Colon (tissue), 2 donors: ENCODE measurements at regions not wholly inside any gene's neighbourhood (a gene's known extent, or its start where the extent isn't known, plus 50 kb on each side); places are given as distances from the start of the nearest gene placed in this dataset.
A peak's percentile ranks its signal among the peaks of the same experiment; 100 is the strongest.

Experiments
- FAIRE-seq: peaks from 2 replicates; lab custom pipeline; 2012; peaks lifted over from hg19 to GRCh38; lab: Jason Lieb, UNC
- donor health status: control.
- donor health status: control.

DNA sequence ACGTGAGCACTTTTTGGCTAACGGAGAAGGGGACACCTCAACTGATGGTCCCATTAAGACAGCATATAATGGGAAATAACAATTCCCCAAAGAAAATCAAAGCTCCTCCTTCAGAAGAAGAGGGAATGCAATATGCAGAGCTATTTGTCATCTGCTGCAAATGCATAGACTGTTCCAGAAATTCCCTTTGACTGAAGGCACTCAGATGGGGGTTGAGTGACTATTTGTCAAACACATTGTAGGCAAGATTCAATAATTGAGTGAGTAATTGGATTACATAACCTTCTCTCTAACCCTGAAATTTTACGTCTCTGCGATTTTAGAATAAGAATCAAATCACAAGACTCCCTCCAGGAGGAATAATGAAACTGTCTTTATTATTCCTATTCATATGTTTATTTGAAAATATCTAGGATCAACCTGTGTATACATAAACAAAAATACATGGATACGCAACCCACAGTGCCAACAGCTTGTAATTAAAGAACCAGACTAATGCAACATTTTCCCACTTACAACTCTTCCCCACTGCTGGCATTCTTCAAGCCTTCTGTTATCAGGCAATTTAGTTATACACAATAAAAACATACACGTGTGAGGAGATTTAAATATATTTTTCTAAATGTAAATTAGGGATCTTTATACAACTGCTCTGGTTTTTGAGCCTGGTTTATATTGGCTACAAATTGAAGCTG is 256.6 kb downstream of the GBA3 start:
- FAIRE-seq: no peak

DNA sequence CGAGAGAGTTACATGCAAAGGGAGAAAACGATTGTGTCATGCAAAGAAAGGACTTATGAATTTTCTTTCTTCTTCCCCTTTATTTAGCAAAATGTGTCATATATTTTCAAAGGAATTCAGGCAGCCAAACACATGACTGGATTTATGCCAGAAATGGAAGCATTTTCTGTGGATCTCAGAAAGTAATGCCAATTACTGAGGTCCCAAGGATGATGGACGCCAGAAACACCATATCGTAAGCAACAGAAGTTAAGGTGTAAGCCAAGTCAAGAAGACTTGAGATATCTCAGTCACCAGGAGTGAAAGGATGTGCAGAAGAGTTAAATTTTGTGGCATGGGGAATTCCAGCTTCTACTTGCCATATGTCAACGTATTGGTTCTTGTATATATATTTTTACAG is 255.1 kb downstream of the GBA3 start:
- FAIRE-seq: no peak

GRCh38 chr4:22942920-22943559 is 250.3 kb downstream of the GBA3 start:
- no peak for FAIRE-seq

GRCh38 chr4:22941688-22942375 is 249.1 kb downstream of the GBA3 start:
- FAIRE-seq: no peak

DNA sequence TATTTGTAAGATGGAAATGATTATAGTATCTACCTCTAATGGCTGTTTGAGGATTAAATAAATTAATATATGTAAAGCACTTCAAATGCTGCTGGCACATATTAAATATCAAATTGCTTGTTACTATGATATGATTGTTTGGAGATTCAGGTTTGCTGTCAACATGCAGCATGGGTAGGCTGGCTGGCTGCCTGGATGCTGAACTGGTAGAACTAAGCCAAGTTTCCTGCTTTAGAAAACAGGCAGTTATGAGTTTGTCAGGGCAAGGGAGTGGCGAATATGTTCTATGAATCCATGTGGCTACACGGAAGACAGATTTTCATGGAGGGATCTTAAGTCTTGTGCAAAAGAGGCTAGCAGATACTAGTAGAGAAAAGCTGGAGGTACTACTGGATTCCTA is 239.6 kb downstream of the GBA3 start:
- no peak for FAIRE-seq

DNA sequence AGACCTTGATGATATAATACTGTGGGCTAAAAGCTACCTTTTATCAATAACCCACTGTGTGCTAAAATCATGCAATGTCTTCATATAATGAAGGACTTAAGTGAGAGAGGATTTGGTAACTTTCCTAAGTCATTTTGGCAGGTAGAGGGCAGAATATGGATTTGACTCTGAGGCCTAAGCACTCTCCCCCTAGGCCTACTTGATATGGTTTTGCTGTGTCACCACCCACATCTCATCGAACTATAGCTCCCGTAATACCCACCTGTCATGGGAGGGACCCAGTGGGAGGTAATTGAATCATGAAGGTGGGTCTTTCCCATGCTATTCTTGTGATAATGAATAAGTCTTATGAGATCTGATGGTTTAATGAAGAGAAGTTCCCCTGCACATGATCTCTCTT is 229.7 kb downstream of the GBA3 start:
- no peak for FAIRE-seq

DNA sequence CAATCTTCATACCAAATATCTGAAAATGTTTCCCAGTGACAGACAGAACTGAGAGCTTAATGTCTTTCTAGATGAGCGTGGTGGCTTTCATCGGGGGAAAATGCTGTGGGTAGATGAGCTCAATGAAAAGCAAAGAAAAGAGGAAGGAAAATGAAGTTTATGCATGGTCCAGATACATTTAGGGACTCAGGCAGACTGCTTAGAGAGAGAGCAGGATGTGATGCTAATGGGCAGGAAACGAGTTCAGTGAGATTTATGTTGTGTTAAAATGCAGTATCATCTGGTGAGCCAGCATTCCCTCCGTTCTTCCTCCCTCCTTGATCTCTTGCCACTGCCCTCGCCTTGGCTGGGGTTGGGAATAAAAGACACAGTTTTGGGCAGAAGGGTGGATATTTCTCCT is 229.2 kb downstream of the GBA3 start:
- FAIRE-seq: no peak

- FAIRE-seq: no peak
Measured at GRCh38 chr4:22911285-22911684, 218.5 kb downstream of the GBA3 start.

DNA sequence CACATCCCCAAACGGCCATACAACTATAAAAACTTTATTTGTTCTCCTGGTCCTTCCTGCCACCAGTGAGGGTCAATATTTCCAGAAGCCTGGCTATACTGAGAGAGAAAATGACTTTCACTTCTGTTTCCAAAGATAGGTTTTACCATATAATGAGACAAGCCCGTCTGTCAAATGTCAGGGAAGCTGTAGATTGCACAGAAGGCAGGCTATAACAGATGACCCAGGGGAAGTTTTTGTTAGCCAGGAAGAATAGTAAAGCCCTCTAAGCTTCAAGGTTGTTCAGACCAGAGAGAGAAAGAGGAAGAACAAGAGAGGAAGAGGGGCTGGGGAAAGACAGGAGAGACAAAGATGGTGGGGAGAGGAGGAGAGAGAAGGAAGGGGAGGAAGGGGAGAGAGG is 217.5 kb downstream of the GBA3 start:
- FAIRE-seq: no peak

DNA sequence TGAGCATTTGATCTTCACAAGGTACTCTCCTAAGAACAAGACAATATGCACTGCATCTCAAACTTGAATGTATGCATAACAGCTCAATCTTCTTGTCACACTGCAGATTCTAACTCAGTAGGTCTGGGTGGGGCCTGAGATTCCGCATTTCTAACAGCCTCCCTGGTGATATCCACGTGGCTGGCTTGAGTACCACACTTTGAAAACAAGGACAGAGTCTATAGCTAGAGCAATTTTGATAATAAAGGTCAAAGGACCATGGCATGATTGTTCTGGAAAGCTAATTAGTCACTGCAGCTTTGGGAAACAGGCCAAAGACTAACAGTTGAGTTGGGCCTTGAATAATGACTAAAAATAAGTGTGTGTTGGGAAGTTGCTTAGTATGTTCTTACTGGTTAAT is 213.3 kb downstream of the GBA3 start:
- FAIRE-seq: no peak

GRCh38 chr4:22903913-22904312 is 211.2 kb downstream of the GBA3 start:
- no peak for FAIRE-seq

GRCh38 chr4:22901631-22902030 is 208.9 kb downstream of the GBA3 start:
- no peak for FAIRE-seq

GRCh38 chr4:22900876-22901275 is 208.1 kb downstream of the GBA3 start:
- no peak for FAIRE-seq

DNA sequence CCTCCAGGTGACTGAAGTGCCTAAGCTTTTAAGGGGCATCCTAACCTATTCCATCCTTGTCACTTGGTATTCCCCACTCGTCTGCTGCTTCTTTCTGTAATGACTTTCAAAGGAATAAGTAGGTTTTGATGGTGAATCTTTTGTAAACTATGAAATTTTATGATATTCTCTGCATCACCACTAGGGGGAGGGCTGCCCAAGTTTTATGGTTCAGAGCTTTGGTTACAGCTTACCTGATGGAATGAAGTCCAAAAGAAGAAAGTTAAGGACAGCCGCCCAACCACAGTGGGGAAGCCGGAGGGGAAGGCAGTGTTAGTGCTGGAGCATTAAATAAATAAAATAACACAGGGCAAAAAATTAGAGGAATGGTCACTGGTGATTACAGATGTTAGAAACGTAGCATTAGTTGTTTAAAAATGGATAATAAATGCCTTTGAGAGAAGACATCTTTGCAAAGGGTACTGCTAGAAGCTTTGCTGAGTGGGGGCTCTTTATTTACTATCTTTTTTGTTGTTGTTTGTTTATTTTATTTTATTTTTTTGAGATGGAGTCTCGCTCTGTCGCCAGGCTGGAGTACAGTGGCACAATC is 204.9 kb downstream of the GBA3 start:
- FAIRE-seq: no peak

DNA sequence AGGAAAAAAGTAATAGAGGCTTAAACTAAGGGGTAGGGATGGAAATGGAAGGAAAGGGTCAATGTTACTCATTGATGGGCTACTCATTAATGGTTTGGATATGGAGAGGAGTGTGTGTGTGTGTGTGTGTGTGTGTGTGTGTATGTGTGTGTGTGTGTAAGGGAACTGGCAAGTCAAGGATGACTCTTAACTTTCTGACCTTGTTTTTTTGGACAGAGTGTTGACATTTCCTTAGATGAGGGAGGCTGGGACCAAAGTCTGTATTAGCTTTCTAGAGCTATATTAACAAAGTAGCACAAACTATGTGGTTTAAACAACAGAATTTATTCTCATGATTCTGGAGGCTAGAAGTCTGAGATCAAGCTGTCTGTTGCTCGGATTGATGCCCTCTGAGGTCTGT is 202.7 kb downstream of the GBA3 start:
- no peak for FAIRE-seq

DNA sequence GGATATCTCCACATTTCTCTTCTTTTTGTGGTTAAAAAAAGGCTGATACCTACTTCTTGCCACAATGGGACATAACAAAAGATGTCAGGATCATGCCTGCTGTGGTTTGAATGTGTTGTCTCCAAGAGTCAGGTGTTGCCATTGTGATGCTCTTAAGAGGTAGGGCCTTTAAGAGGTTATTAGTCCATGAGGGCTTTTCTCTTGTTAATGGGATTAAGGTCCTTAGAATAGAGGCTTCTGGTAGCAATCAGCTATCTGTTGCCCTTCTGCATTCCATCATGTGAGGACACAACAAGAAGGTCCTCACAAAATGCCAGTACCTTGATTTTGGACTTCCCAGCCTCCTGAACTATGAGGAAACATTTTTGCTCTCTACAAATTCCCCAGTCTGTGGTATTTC is 191.4 kb downstream of the GBA3 start:
- no peak for FAIRE-seq

- no peak for FAIRE-seq
Measured at GRCh38 chr4:22881411-22881810, 188.7 kb downstream of the GBA3 start.

DNA sequence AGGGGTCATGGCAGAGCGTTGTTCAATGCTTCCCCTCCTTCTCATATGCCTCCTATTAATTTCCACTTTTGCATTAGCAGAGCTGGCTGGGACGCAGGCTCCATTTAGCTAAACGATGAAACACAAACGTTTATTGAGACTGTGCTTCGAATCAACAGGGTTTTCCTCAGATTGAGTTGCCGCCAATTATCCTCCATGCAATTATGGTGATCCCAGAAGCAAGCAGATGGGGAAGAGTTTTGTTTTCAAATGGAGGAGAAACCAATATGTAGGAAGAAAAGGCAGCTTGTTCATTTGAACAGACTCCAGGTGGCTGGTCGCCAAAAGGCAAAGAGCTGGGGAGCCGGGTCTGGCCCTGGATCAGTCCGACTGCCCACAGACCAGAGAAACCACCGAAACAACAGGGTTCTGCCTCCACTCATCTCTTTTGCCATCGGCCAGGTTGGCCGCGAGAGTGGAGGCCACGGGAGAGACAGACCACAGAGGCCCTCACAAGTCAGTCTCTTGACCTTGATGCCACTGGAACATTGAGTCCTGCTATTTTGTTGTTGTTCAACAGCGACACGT is 184.8 kb downstream of the GBA3 start:
- no peak for FAIRE-seq

DNA sequence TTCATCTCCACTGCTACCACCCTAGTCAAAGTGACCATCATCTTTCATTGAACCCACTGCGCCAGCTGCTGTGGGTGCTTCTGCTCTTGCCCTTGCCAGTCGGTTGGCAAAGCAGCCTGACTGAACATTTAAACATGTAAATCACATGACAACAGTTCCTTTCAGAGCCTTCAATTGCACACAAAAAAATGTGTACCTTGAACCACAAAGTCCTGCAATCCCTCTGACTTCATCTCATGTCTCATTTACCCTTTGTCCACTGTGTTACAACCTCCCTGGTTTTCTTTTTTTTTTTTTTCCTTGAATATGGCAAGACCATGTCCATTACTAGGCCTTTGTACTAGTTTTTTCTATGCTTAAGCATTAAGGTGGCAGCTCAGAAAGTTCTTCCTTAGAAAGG is 183.5 kb downstream of the GBA3 start:
- no peak for FAIRE-seq

DNA sequence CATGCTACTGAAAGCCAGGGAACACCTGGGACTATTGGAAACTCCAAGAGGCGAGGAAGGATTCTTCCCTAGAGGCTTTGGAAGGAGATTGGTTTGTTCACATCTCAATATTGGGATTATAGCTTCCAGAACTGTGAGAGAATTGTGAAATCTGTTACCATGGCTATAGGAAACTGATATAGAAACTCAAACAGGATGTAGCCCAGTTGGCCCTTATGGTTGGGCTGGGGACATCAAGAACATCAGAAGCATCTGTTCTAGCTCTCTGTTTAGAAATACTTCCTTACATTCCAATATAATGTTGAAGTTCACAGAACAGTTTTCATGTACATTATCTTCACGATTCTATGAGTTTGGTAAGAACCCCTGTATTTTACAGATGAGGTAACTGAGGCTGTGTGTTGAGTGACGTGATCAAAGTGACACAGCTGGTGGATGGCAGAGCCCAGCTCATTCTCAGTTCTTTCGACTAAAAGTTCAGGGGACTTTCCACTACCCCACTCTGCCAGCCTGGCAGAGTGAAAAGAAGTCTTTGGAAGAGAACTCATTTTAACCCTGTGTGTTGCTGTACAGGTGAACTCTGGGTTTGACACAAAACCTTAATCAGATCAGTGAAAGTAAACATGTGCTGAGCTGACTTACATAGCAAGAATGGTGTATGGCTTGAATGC is 183.0 kb downstream of the GBA3 start:
- FAIRE-seq: no peak

DNA sequence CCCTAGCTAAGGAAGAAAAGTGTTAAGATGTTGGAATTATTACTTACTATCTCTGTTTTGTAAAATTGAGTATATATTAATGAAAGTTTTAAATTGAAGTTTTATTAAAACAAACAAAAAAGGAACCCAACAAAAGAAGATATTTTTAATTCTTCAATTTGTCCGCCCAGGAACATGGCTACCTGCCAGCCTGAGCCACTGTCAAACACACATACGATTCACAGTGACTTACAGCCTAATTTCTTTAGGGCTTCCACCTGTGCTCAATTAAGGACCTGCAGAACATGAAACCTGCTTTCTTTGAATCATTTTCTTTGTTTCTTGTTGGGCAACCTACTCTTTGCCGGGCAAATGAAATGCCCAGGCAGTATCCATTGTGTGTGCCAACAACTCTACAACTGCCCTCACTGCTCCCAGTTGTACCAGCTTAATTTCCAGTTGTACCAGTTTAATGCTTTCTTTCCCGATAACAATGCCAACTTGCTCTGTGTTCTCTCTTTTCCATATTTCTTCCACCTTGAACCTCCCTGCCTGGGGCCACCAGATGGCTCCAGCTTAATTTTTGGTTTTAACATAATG is 181.7 kb downstream of the GBA3 start:
- no peak for FAIRE-seq

- peak; percentile 62 for FAIRE-seq
Measured at GRCh38 chr4:22873899-22874298, 181.2 kb downstream of the GBA3 start.
